Thyroid gland (tissue), 4 donors: ENCODE measurements at regions not wholly inside any gene's neighbourhood (a gene's known extent, or its start where the extent isn't known, plus 50 kb on each side); places are given as distances from the start of the nearest gene placed in this dataset.

Experiments used
- CTCF ChIP-seq, 6 experiments: fragments of 200-600 bp in 3 of 6; fragments of 450-650 bp in 3 of 6; sonication (generic) in 3 of 6; IDR thresholded peaks; one replicate each; pipeline ENCODE4 v1.5.1; 2016 to 2019; ENCODE audit warnings: antibody characterized with exemption in 6 of 6, mild to moderate bottlenecking in 2 of 6, inconsistent platforms in 1 of 6, moderate library complexity in 1 of 6
- POLR2A ChIP-seq, 2 donors: fragments of 450-650 bp; IDR thresholded peaks; one replicate each; pipeline ENCODE4 v1.6.1; 2017; ENCODE audit warnings: antibody characterized with exemption in 2 of 2, mild to moderate bottlenecking in 2 of 2, moderate library complexity in 1 of 2

DNA sequence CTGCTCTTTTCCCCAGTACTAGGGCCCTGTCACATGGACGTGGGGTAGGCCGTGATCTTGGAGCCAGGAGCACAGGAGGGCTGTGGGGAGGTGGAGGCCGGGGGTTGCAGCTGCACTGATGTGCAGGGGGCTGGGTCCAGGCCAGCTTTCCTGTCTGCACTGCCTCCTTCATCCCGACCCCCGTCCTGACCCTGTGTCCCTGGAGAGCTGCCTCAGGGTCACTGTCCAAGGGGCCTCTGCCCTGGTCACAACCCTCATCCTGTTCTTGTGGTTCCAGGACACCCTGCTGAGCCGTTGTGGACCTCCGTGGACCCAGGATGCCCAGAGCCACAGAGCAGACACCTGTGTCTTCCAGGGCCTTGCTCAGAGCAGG lies 91.7 kb upstream of the ADRA2C start:
- TF ChIP-seq POLR2A (IDR thresholded peaks at IDR 0.05) (no peak), CTCF (IDR thresholded peaks at IDR 0.05) (no peak)
